Epidermal melanocyte (primary cell): ENCODE measurements at regions not wholly inside any gene's neighbourhood (a gene's known extent, or its start where the extent isn't known, plus 50 kb on each side); places are given as distances from the start of the nearest gene placed in this dataset.

Source experiments
- DNase-seq: peaks from one replicate; pipeline ENCODE4 v3.0.0; 2011; ENCODE audit warnings: low spot score; ENCODE audit not compliant: insufficient read length

GRCh38 chr5:98639274-98639673 is 134.2 kb upstream of the RGMB start:
- no peak for DNase-seq

- DNase-seq, result no peak
Measured at GRCh38 chr5:98641671-98642070, 131.8 kb upstream of the RGMB start.

GRCh38 chr5:98643569-98643968 is 129.9 kb upstream of the RGMB start:
- no peak for DNase-seq

- DNase-seq, result no peak
Measured at GRCh38 chr5:98651715-98652114, 121.7 kb upstream of the RGMB start.

- no peak for DNase-seq
Measured at GRCh38 chr5:98656125-98656795, 117.2 kb upstream of the RGMB start.

- DNase-seq, result no peak
Measured at GRCh38 chr5:98656796-98657195, 116.7 kb upstream of the RGMB start.

GRCh38 chr5:98657559-98657958 is 115.9 kb upstream of the RGMB start:
- no peak for DNase-seq

GRCh38 chr5:98663521-98663920 is 109.9 kb upstream of the RGMB start:
- DNase-seq, result no peak

GRCh38 chr5:98664736-98665135 is 108.7 kb upstream of the RGMB start:
- no peak for DNase-seq

- no peak for DNase-seq
Measured at GRCh38 chr5:98679963-98680362, 93.5 kb upstream of the RGMB start.

- no peak for DNase-seq
Measured at GRCh38 chr5:98690002-98690401, 83.5 kb upstream of the RGMB start.

- no peak for DNase-seq
Measured at GRCh38 chr5:98694902-98695301, 78.6 kb upstream of the RGMB start.

GRCh38 chr5:98698359-98698758 is 75.1 kb upstream of the RGMB start:
- DNase-seq, result no peak

GRCh38 chr5:98700730-98701129 is 72.7 kb upstream of the RGMB start:
- no peak for DNase-seq

- DNase-seq, result no peak
Measured at GRCh38 chr5:98705841-98706240, 67.6 kb upstream of the RGMB start.

- no peak for DNase-seq
Measured at GRCh38 chr5:98709681-98710080, 63.8 kb upstream of the RGMB start.

GRCh38 chr5:98713027-98713426 is 60.4 kb upstream of the RGMB start:
- no peak for DNase-seq

GRCh38 chr5:98713856-98714255 is 59.6 kb upstream of the RGMB start:
- DNase-seq, result no peak

- no peak for DNase-seq
Measured at GRCh38 chr5:98714710-98715288, 58.7 kb upstream of the RGMB start.

- no peak for DNase-seq
Measured at GRCh38 chr5:98721231-98721928, 52.1 kb upstream of the RGMB start.

- no peak for DNase-seq
Measured at GRCh38 chr5:98722188-98722587, 51.3 kb upstream of the RGMB start.

GRCh38 chr5:98723061-98723460 is 50.4 kb upstream of the RGMB start:
- no peak for DNase-seq
